Stimulated activated CD8-positive, alpha-beta memory T cell treated with anti-CD3 and anti-CD28 coated beads, Interleukin-7, amount 100 ng/mL, for 48 hours (primary cell): ENCODE measurements at regions not wholly inside any gene's neighbourhood (a gene's known extent, or its start where the extent isn't known, plus 50 kb on each side); places are given as distances from the start of the nearest gene placed in this dataset.

Source experiments
- DNase-seq, 2 donors: peaks; one replicate each; pipeline ENCODE4 v3.0.0-alpha.2; 2020; ENCODE audit warnings: low read depth in 1 of 2; ENCODE audit errors: extremely low read depth in 1 of 2

DNA sequence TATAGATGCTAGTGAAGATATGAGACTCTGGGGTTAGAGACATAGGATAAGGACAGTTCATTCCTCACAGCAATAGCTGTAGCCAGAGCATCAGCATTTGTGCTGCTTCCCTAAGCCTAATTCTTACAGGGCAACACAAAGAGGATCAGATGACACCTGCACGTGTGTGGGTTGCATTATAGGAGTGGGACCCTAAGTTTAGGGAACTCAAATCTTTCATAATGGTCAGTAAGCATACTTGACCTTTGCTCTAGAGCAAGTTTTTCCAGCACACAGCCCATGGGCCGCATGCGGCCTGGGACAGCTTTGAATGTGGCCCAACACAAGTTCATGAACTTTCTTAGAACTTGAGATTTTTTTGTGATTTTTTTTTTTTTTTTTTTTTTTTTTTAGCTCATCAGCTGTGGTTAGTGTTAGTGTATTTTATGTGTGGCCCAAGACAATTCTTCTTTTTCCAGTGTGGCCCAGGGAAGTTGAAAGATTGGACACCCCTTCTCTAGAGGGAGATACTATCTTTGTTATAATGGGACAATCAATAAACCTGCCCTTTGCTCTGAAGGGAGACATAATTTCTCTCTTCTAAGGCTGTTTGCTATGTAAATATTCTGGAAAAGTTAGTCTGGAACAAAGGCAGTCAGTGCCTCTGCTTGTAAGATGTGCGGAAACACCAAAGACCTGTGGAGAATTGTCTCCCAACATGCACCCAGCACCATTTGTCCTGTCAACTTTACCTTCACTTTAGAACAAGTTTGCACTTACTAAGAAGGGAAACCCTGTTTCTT lies 650.2 kb downstream of the ZNF674 start:
- no peak for DNase-seq

- DNase-seq, result no peak
Measured at GRCh38 chrX:45889471-45889870, 655.8 kb downstream of the ZNF674 start.

GRCh38 chrX:45888518-45888917 lies 656.7 kb downstream of the ZNF674 start:
- no peak for DNase-seq

- DNase-seq, result no peak
Measured at GRCh38 chrX:45885931-45886330, 659.3 kb downstream of the ZNF674 start.

DNA sequence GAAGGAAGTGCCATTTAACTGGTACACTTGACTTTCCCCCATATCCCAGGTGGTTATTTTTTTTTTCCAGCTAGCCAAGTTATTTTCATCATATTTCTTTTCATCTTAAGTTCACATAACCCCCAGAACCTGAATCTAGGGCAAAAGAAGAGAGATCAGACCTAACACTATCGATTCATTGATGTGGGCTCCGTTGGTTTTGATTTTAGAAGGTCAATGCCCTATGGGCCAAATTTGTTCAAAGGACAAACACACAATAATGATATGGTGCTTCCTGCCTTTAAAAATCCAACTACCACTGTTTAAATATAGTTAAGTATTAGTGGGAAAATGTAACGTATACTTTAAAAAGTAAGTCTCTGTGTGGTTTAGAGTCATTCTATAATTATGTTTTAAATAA lies 665.7 kb downstream of the ZNF674 start:
- DNase-seq, result no peak

DNA sequence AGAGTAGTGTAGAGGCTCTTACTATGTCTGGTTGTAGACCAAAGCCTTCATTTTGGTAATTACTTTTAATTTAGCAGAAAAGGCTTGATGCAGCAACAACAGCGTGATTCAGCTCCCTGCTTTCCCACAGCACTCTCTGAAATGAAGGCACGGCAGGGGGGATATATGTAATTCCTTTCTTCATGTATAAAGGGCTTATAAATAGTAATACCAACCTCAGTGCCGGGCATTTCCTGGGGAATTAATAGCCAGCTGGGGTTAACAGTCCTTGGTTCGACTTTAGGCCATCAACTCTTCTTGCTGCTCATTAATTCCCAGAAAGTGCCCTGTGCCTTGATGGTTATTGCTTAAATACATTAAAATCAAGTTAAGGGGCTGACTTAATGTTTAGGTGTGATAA lies 669.0 kb downstream of the ZNF674 start:
- DNase-seq, result no peak

GRCh38 chrX:45873781-45874180 lies 671.4 kb downstream of the ZNF674 start:
- no peak for DNase-seq

- no peak for DNase-seq
Measured at GRCh38 chrX:45872480-45872879, 671.8 kb upstream of the DIPK2B start.

DNA sequence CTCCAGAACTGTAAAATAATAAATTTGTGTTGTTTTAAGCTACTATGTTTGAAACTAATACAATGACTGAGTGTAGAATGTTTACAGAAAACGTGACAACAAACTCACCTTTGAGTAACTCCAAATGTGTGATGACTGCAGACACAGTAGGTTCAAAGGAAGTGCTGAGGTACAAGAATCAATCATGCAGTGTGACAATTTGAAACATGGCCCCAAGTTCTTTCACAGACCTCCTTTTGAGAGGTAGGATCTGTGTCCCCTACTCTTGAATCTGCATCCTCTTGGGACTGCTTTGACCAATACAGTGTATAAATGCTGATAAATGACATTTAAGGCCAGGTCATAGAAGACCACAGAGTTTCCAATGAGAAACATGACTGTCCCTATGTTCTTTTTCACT lies 667.7 kb upstream of the DIPK2B start:
- DNase-seq, result no peak

DNA sequence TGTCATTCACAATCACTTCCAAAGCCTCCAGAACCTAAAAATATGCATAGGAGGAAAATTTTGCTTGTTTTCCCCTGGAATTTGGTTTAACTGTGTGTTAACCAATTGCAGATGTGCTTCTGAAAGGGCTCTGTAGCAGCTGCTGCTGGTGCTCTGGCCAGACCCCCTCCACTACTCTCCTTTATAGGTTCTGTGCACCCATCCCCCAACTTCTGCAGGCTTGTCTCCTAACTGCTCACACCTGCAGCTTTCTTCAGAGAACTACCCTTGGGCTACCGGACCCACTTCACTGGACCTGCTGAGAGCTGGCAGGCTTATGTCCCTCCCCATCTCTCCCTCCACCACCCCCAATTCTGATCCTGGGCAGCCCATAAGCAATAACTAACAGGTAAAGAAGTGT lies 662.1 kb upstream of the DIPK2B start:
- DNase-seq, result no peak

GRCh38 chrX:45860450-45860849 lies 659.8 kb upstream of the DIPK2B start:
- DNase-seq, result no peak

DNA sequence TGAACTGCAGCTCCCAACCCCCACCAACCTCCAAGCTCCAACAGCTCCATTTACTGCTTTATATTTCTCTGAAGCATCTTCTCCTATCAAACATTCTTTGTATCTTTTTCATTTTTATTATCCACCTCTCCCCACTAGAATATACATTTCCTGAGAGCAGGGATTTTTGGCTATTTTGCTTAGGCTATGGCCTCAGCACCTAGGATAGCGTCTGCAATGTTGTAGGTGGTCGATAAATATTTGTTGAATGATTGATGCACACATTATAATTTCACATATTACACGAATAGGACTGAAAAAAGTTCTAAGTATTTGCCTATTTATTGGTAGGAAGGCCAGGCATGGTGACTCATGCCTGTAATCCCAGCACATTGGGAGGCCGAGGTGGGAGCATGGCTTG lies 658.7 kb upstream of the DIPK2B start:
- DNase-seq, result no peak

GRCh38 chrX:45852884-45853283 lies 652.2 kb upstream of the DIPK2B start:
- no peak for DNase-seq

GRCh38 chrX:45851434-45851991 lies 650.8 kb upstream of the DIPK2B start:
- peak; percentile 42 to 50 for DNase-seq

- DNase-seq, result no peak
Measured at GRCh38 chrX:45850775-45851433, 650.2 kb upstream of the DIPK2B start.

DNA sequence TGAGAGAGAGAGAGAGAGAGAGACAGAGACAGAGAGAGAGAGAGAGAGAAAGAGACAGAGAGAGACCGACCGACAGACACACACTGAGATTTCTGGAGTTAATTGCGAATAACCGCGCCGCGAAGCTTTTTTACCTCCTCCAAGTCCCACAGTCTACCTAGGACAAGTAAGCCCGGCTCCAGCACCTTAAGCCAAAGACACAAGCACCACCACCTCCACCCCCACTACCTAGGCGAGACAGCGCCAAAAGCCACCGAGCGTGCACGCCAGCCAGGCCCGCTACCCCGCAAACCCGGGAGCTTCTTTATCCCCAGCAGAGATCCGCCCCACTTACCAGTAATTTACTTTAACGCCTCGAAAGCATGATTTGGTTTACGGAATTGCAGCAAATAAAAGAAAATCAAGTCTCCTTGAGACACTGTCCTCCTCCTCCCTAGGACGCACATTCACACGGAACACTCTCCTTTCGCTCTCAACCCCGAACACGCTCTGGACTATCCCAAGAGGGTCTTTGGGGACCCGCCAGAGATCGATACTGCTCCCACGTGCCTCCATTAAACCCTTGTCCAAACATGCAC lies 649.6 kb upstream of the DIPK2B start:
- DNase-seq, result no peak

- no peak for DNase-seq
Measured at GRCh38 chrX:45849261-45849862, 648.7 kb upstream of the DIPK2B start.

GRCh38 chrX:45847961-45848360 lies 647.3 kb upstream of the DIPK2B start:
- DNase-seq, result no peak

DNA sequence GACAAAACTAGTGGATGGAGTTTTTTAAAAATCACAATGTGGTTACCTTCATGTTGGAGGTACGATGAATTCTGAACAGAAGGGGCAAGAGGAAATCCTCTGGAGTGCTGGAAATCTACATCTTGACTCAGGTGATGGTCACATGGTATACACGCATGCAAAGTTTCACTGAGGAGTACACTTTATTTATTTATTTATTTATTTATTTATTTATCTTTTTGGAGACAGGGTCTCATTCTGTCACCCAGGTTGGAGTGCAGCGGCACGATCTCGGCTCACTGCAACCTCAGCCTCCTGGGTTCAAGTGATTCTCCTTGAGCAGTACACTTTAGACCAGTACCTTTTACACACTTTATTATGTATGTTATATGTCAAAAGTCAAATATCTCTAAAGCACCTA lies 645.7 kb upstream of the DIPK2B start:
- DNase-seq, result no peak

GRCh38 chrX:45845142-45845541 lies 644.5 kb upstream of the DIPK2B start:
- DNase-seq, result no peak

DNA sequence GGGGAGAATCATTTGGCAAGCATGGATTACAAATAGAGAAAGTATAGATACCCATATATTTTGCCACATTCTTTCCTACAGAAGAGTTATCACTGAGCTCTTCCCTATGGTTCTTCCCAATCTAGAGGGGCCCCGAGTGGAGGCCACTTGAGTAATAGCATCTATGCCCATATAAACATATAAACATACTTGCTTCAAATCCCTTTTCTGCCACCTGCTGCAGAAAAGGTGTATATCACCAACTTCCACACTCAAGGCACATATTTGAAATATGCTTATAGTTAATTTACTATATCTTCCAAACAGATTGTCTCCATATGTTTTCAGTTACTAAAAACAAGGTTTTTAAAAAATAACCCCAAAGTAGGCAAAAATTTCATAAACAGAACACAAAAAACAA lies 642.8 kb upstream of the DIPK2B start:
- no peak for DNase-seq

DNA sequence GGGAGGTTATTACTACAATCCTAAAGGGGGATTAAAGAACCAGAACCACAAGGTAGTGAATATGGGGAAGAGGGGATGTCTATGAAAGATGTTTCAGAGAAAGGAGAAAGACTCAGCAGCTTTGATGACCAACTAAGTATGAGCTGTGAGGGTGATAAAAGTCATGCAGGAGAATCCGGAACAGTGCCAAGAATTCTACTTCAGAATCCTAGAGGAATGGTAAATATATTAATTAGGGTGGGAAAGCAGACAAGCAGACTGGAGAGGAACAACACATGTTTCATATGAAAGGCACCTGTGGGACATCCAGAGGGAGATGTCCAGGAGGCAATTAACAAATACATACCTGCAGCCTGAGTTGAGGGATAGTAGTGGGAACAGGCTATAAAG lies 642.2 kb upstream of the DIPK2B start:
- no peak for DNase-seq
